ENCODE measurements at regions not wholly inside any gene's neighbourhood (a gene's known extent, or its start where the extent isn't known, plus 50 kb on each side); places are given as distances from the start of the nearest gene placed in this dataset.

GRCh38 chr6:23266536-23266935 lies 697.2 kb downstream of the HDGFL1 start:
- Histone ChIP-seq H3K9me3 (ENCODE audit: control insufficient read depth in 2 of 3, insufficient read depth in 1 of 3, low read length in 3 of 3) (peaks cover 0 to 5% (median 0%) of the 10 kb centered on the region in 3 donors), H3K27ac (ENCODE audit: low read depth in 2 of 2, low read length in 2 of 2) (no peak overlapping the region), H3K9ac (ENCODE audit: low read length in 3 of 3) (no peak overlapping the region), H3K36me3 (ENCODE audit: control insufficient read depth in 2 of 3, insufficient read depth in 3 of 3, low read length in 3 of 3) (no peaks in the 10 kb centered on the region), H3K4me3 (ENCODE audit: low read length in 3 of 3) (no peak overlapping the region), H3K27me3 (ENCODE audit: control insufficient read depth, insufficient read depth, low read length) (no peaks in the 10 kb centered on the region), H3K4me1 (ENCODE audit: control insufficient read depth in 2 of 3, insufficient read depth in 2 of 3, low read depth in 1 of 3, low read length in 3 of 3) (no peaks in the 10 kb centered on the region)
- FAIRE-seq (no peak), DNase-seq (no peak)
- TF ChIP-seq CTCF (IDR thresholded peaks at IDR 0.05; ENCODE audit: borderline replicate concordance, extremely low read depth, insufficient read depth), result no peak
- intact Hi-C loops (cut with DNase I), result no loop called here

GRCh38 chr6:23267651-23268050 lies 698.3 kb downstream of the HDGFL1 start:
- H3K9ac ChIP-seq (ENCODE audit: low read length in 3 of 3), result no peak overlapping the region
- no peak for TF ChIP-seq CTCF (IDR thresholded peaks at IDR 0.05; ENCODE audit: borderline replicate concordance, extremely low read depth, insufficient read depth)
- H3K9me3 ChIP-seq (ENCODE audit: control insufficient read depth in 2 of 3, insufficient read depth in 1 of 3, low read length in 3 of 3), result peaks cover 0 to 5% (median 0%) of the 10 kb centered on the region in 3 donors
- no peaks in the 10 kb centered on the region for H3K27me3 ChIP-seq (ENCODE audit: control insufficient read depth, insufficient read depth, low read length)
- no peak overlapping the region for H3K27ac ChIP-seq (ENCODE audit: low read depth in 2 of 2, low read length in 2 of 2)
- no peak for FAIRE-seq
- no peak overlapping the region for H3K4me3 ChIP-seq (ENCODE audit: low read length in 3 of 3)
- no peaks in the 10 kb centered on the region for H3K4me1 ChIP-seq (ENCODE audit: control insufficient read depth in 2 of 3, insufficient read depth in 2 of 3, low read depth in 1 of 3, low read length in 3 of 3)
- intact Hi-C loops (cut with DNase I), result no loop called here
- H3K36me3 ChIP-seq (ENCODE audit: control insufficient read depth in 2 of 3, insufficient read depth in 3 of 3, low read length in 3 of 3), result no peaks in the 10 kb centered on the region
- no peak for DNase-seq

- Histone ChIP-seq H3K27me3 (ENCODE audit: control insufficient read depth, insufficient read depth, low read length) (no peaks in the 10 kb centered on the region), H3K27ac (ENCODE audit: low read depth in 2 of 2, low read length in 2 of 2) (no peak overlapping the region), H3K4me1 (ENCODE audit: control insufficient read depth in 2 of 3, insufficient read depth in 2 of 3, low read depth in 1 of 3, low read length in 3 of 3) (no peaks in the 10 kb centered on the region), H3K36me3 (ENCODE audit: control insufficient read depth in 2 of 3, insufficient read depth in 3 of 3, low read length in 3 of 3) (no peaks in the 10 kb centered on the region), H3K4me3 (ENCODE audit: low read length in 3 of 3) (no peak overlapping the region), H3K9ac (ENCODE audit: low read length in 3 of 3) (no peak overlapping the region), H3K9me3 (ENCODE audit: control insufficient read depth in 2 of 3, insufficient read depth in 1 of 3, low read length in 3 of 3) (no peaks in the 10 kb centered on the region)
- DNase-seq, result peak in 1 of 5 donors; percentile 8
- no peak for FAIRE-seq
- TF ChIP-seq CTCF (IDR thresholded peaks at IDR 0.05; ENCODE audit: borderline replicate concordance, extremely low read depth, insufficient read depth), result no peak
- intact Hi-C loops (cut with DNase I), result no loop called here
Measured at GRCh38 chr6:23268348-23268747, 699.0 kb downstream of the HDGFL1 start.

GRCh38 chr6:23269436-23269835 lies 700.1 kb downstream of the HDGFL1 start:
- H3K9me3 ChIP-seq (ENCODE audit: control insufficient read depth in 2 of 3, insufficient read depth in 1 of 3, low read length in 3 of 3), result no peaks in the 10 kb centered on the region
- H3K27me3 ChIP-seq (ENCODE audit: control insufficient read depth, insufficient read depth, low read length), result no peaks in the 10 kb centered on the region
- H3K9ac ChIP-seq (ENCODE audit: low read length in 3 of 3), result no peak overlapping the region
- DNase-seq (no peak), FAIRE-seq (no peak)
- TF ChIP-seq CTCF (IDR thresholded peaks at IDR 0.05; ENCODE audit: borderline replicate concordance, extremely low read depth, insufficient read depth), result no peak
- intact Hi-C loops (cut with DNase I), result no loop called here
- no peak overlapping the region for H3K27ac ChIP-seq (ENCODE audit: low read depth in 2 of 2, low read length in 2 of 2)
- H3K4me1 ChIP-seq (ENCODE audit: control insufficient read depth in 2 of 3, insufficient read depth in 2 of 3, low read depth in 1 of 3, low read length in 3 of 3), result no peaks in the 10 kb centered on the region
- H3K36me3 ChIP-seq (ENCODE audit: control insufficient read depth in 2 of 3, insufficient read depth in 3 of 3, low read length in 3 of 3), result no peaks in the 10 kb centered on the region
- H3K4me3 ChIP-seq (ENCODE audit: low read length in 3 of 3), result no peak overlapping the region
